ENCODE measurements at regions not wholly inside any gene's neighbourhood (a gene's known extent, or its start where the extent isn't known, plus 50 kb on each side); places are given as distances from the start of the nearest gene placed in this dataset.

DNA sequence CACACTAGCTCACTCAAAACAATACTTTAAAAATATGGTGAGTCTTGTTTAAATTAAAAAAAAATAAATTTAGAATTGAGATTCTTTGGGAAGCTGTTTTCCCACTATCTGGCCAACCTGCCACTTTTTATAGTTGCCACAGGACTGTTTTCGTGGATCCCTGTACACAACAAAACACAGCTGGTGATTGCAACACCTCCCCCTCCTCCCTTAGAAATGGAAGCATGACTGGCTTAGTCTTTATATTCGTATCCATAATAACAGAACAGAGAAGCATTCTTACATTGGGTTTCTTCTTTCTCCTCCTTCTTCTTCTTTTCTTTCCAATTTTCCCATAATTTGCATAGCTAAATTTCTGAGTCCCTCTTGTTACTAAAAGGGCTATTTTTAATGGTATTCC is 79.5 kb upstream of the GJB6 start:
- no peak for TF ChIP-seq BRCA1 (IDR thresholded peaks at IDR 0.05; ENCODE audit: low read depth, low read length)
- no peak for TF ChIP-seq MTA2 (IDR thresholded peaks at IDR 0.05; ENCODE audit: low read depth)
- no peak for TF ChIP-seq BHLHE40 (IDR thresholded peaks at IDR 0.05; ENCODE audit: borderline replicate concordance in 1 of 2, low read depth in 2 of 2, low read length in 1 of 2)
- no peak for TF ChIP-seq CHD4 (IDR thresholded peaks at IDR 0.05)
- no peak for TF ChIP-seq POLR2AphosphoS5 (IDR thresholded peaks at IDR 0.05; ENCODE audit: low read length)
- no peak for TF ChIP-seq RAD21 (IDR thresholded peaks at IDR 0.05; ENCODE audit: insufficient read depth, low read depth, low read length)
- no peak for TF ChIP-seq CTCF (IDR thresholded peaks at IDR 0.05 in 2 of 3, conservative IDR thresholded peaks at IDR 0.05 in 1 of 3; ENCODE audit: control insufficient read depth in 2 of 3, extremely low read depth in 1 of 3, insufficient read depth in 1 of 3, low read depth in 3 of 3, low read length in 3 of 3)
- TF ChIP-seq CHD2 (IDR thresholded peaks at IDR 0.05; ENCODE audit: borderline replicate concordance, low read depth, low read length), result no peak
- no peak for TF ChIP-seq GABPA (IDR thresholded peaks at IDR 0.05; ENCODE audit: low read depth)
- TF ChIP-seq E2F4 (IDR thresholded peaks at IDR 0.05; ENCODE audit: low read depth, low read length), result no peak
- TF ChIP-seq, protein P1, sequence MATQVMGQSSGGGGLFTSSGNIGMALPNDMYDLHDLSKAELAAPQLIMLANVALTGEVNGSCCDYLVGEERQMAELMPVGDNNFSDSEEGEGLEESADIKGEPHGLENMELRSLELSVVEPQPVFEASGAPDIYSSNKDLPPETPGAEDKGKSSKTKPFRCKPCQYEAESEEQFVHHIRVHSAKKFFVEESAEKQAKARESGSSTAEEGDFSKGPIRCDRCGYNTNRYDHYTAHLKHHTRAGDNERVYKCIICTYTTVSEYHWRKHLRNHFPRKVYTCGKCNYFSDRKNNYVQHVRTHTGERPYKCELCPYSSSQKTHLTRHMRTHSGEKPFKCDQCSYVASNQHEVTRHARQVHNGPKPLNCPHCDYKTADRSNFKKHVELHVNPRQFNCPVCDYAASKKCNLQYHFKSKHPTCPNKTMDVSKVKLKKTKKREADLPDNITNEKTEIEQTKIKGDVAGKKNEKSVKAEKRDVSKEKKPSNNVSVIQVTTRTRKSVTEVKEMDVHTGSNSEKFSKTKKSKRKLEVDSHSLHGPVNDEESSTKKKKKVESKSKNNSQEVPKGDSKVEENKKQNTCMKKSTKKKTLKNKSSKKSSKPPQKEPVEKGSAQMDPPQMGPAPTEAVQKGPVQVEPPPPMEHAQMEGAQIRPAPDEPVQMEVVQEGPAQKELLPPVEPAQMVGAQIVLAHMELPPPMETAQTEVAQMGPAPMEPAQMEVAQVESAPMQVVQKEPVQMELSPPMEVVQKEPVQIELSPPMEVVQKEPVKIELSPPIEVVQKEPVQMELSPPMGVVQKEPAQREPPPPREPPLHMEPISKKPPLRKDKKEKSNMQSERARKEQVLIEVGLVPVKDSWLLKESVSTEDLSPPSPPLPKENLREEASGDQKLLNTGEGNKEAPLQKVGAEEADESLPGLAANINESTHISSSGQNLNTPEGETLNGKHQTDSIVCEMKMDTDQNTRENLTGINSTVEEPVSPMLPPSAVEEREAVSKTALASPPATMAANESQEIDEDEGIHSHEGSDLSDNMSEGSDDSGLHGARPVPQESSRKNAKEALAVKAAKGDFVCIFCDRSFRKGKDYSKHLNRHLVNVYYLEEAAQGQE (IDR thresholded peaks at IDR 0.05; ENCODE audit: low read depth, low read length), result no peak
- TF ChIP-seq, protein P2, sequence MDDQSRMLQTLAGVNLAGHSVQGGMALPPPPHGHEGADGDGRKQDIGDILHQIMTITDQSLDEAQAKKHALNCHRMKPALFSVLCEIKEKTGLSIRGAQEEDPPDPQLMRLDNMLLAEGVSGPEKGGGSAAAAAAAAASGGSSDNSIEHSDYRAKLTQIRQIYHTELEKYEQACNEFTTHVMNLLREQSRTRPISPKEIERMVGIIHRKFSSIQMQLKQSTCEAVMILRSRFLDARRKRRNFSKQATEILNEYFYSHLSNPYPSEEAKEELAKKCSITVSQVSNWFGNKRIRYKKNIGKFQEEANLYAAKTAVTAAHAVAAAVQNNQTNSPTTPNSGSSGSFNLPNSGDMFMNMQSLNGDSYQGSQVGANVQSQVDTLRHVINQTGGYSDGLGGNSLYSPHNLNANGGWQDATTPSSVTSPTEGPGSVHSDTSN (IDR thresholded peaks at IDR 0.05; ENCODE audit: insufficient replicate concordance, low read depth, low read length), result no peak
